MM.1S (cell line): ENCODE measurements at regions not wholly inside any gene's neighbourhood (a gene's known extent, or its start where the extent isn't known, plus 50 kb on each side); places are given as distances from the start of the nearest gene placed in this dataset.

Source experiments
- EZH2 ChIP-seq: fragments of 300-600 bp; sonication (generic); optimal IDR thresholded peaks from 2 replicates; pipeline ENCODE3; 2017; ENCODE audit warnings: low read depth, mild to moderate bottlenecking, antibody characterized with exemption, low read length, mixed read lengths
- TF ChIP-seq, protein P1 (sequence below): fragments of 300-600 bp; sonication (generic); IDR thresholded peaks from 2 replicates; pipeline ENCODE4 v1.5.1; 2016; ENCODE audit warnings: antibody characterized with exemption, low read length, mixed read lengths

DNA sequence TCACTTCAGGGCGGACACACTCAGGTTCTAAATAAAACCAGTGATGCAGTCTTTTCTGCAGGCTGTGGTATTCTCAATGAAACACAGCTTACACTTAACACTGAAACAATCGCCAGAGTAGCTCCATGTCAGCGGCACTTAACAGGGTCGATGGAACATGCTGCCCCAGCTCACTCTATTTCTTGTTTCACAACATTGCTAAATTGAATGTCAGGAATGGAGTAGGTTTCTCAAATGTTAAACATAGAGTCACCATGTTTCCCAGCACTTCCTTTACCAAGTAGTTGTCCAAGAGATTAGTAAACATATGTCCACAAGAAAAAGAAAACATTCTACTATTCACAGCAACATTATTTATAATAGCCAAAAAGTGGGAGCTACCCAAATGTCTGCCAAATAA, 306.9 kb downstream of the SLITRK6 start:
- no peak for TF ChIP-seq EZH2
- TF ChIP-seq, protein P1, sequence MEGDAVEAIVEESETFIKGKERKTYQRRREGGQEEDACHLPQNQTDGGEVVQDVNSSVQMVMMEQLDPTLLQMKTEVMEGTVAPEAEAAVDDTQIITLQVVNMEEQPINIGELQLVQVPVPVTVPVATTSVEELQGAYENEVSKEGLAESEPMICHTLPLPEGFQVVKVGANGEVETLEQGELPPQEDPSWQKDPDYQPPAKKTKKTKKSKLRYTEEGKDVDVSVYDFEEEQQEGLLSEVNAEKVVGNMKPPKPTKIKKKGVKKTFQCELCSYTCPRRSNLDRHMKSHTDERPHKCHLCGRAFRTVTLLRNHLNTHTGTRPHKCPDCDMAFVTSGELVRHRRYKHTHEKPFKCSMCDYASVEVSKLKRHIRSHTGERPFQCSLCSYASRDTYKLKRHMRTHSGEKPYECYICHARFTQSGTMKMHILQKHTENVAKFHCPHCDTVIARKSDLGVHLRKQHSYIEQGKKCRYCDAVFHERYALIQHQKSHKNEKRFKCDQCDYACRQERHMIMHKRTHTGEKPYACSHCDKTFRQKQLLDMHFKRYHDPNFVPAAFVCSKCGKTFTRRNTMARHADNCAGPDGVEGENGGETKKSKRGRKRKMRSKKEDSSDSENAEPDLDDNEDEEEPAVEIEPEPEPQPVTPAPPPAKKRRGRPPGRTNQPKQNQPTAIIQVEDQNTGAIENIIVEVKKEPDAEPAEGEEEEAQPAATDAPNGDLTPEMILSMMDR, result no peak
